GM18907 (cell line): ENCODE measurements at regions not wholly inside any gene's neighbourhood (a gene's known extent, or its start where the extent isn't known, plus 50 kb on each side); places are given as distances from the start of the nearest gene placed in this dataset.
"Not testable (repeated sequence)": the region's sequence is repeated elsewhere in the genome, so short reads cannot be mapped to it uniquely, and the experiment has no call there.

ENCODE experiments used
- ATAC-seq: cut with Tn5 transposase; IDR thresholded peaks from one replicate; pipeline ENCODE4 v1.9.1; 2021; ENCODE audit warnings: mild to moderate bottlenecking, moderate library complexity; ENCODE audit not compliant: unreplicated experiment

- peak; percentile 51 for ATAC-seq
Observed at GRCh38 chr12:94817695-94818075, 167.3 kb upstream of the TMCC3 start.

GRCh38 chr12:94817201-94817600 lies 166.8 kb upstream of the TMCC3 start:
- ATAC-seq: not testable (repeated sequence)

GRCh38 chr12:94816746-94817145 lies 166.4 kb upstream of the TMCC3 start:
- ATAC-seq: not testable (repeated sequence)

- ATAC-seq: no peak
Observed at GRCh38 chr12:94815958-94816357, 165.6 kb upstream of the TMCC3 start.

GRCh38 chr12:94815450-94815849 lies 165.1 kb upstream of the TMCC3 start:
- ATAC-seq: no peak

GRCh38 chr12:94813314-94813713 lies 163.0 kb upstream of the TMCC3 start:
- ATAC-seq: no peak

- ATAC-seq: no peak
Observed at GRCh38 chr12:94812345-94812744, 162.0 kb upstream of the TMCC3 start.

GRCh38 chr12:94811611-94812010 lies 161.3 kb upstream of the TMCC3 start:
- ATAC-seq: no peak

- ATAC-seq: no peak
Observed at GRCh38 chr12:94807951-94808350, 157.6 kb upstream of the TMCC3 start.

GRCh38 chr12:94806617-94807016 lies 156.3 kb upstream of the TMCC3 start:
- ATAC-seq: no peak

- ATAC-seq: no peak
Observed at GRCh38 chr12:94805749-94806529, 155.6 kb upstream of the TMCC3 start.

- ATAC-seq: no peak
Observed at GRCh38 chr12:94803939-94804338, 153.6 kb upstream of the TMCC3 start.

- no peak for ATAC-seq
Observed at GRCh38 chr12:94802796-94803195, 152.4 kb upstream of the TMCC3 start.

GRCh38 chr12:94801745-94802144 lies 151.4 kb upstream of the TMCC3 start:
- no peak for ATAC-seq

GRCh38 chr12:94799136-94799535 lies 148.8 kb upstream of the TMCC3 start:
- ATAC-seq: no peak

GRCh38 chr12:94798113-94798512 lies 147.8 kb upstream of the TMCC3 start:
- no peak for ATAC-seq

- no peak for ATAC-seq
Observed at GRCh38 chr12:94795520-94795919, 145.2 kb upstream of the TMCC3 start.

- ATAC-seq: no peak
Observed at GRCh38 chr12:94795044-94795443, 144.7 kb upstream of the TMCC3 start.

GRCh38 chr12:94793191-94793595 lies 142.8 kb upstream of the TMCC3 start:
- ATAC-seq: no peak

GRCh38 chr12:94792693-94793092 lies 142.3 kb upstream of the TMCC3 start:
- ATAC-seq: no peak

- no peak for ATAC-seq
Observed at GRCh38 chr12:94791933-94792332, 141.6 kb upstream of the TMCC3 start.

- no peak for ATAC-seq
Observed at GRCh38 chr12:94790825-94791224, 140.5 kb upstream of the TMCC3 start.

- no peak for ATAC-seq
Observed at GRCh38 chr12:94790370-94790769, 140.0 kb upstream of the TMCC3 start.
